CD4-positive, alpha-beta T cell (primary cell): ENCODE measurements at regions not wholly inside any gene's neighbourhood (a gene's known extent, or its start where the extent isn't known, plus 50 kb on each side); places are given as distances from the start of the nearest gene placed in this dataset.

Source experiments
- ATAC-seq: fragments of 200-7000 bp; cut with Tn5 transposase; one replicate; pipeline ENCODE4 v1.10.0; 2022; ENCODE audit warnings: mild to moderate bottlenecking; ENCODE audit not compliant: poor library complexity
- CTCF ChIA-PET: fragments of 350-600 bp; sonication (Branson Sonifier 250); formaldehyde crosslinking; loops from one replicate; lab custom pipeline; 2021; ENCODE audit warnings: antibody characterized with exemption, inconsistent platforms; lab: Charles Lee
- POLR2A ChIA-PET: fragments of 350-600 bp; sonication (Branson Sonifier 250); formaldehyde crosslinking; loops from one replicate; lab custom pipeline; 2021; ENCODE audit warnings: antibody characterized with exemption, inconsistent platforms; lab: Charles Lee
- DNase-seq, 14 experiments: peaks; one replicate each; pipeline ENCODE4 v3.0.0-alpha.2; 2013 to 2020; ENCODE audit warnings: mixed read lengths in 2 of 14
- H3K27ac ChIP-seq, 2 donors: one replicate each; pipeline versions ENCODE4 v1.5.1 to v1.7.0; 2013; ENCODE audit warnings: low read length in 2 of 2, low read depth in 1 of 2, mild to moderate bottlenecking in 1 of 2
- H3K27me3 ChIP-seq, 2 experiments: 1 replicate in 1 of 2; 2 replicates in 1 of 2; pipeline versions ENCODE4 v1.6.1 to v1.7.0; 2013; ENCODE audit warnings: low read length in 2 of 2, control low read depth in 1 of 2, mild to moderate bottlenecking in 1 of 2, moderate library complexity in 1 of 2; ENCODE audit not compliant: insufficient read depth in 2 of 2, control insufficient read depth in 1 of 2
- H3K36me3 ChIP-seq: one replicate; pipeline ENCODE4 v1.6.1; 2013; ENCODE audit warnings: low read length, control low read depth; ENCODE audit not compliant: insufficient read depth
- H3K4me1 ChIP-seq: one replicate; pipeline ENCODE4 v1.6.1; 2013; ENCODE audit warnings: low read length, control low read depth; ENCODE audit not compliant: insufficient read depth
- H3K4me3 ChIP-seq: one replicate; pipeline ENCODE4 v1.5.1; 2013; ENCODE audit warnings: mild to moderate bottlenecking, low read length, moderate library complexity
- H3K9me3 ChIP-seq, 2 experiments: 1 replicate in 1 of 2; 2 replicates in 1 of 2; pipeline versions ENCODE4 v1.6.1 to v1.7.0; 2013; ENCODE audit warnings: low read length in 2 of 2, mild to moderate bottlenecking in 2 of 2, control low read depth in 1 of 2, moderate library complexity in 1 of 2; ENCODE audit not compliant: control insufficient read depth in 1 of 2, insufficient read depth in 1 of 2
- H3K27ac Mint-ChIP-seq: one replicate; pipeline ENCODE4 v1.8.0; 2020; ENCODE audit warnings: mixed read lengths
- H3K27me3 Mint-ChIP-seq: one replicate; pipeline ENCODE4 v1.8.0; 2021; ENCODE audit warnings: mixed read lengths
- H3K36me3 Mint-ChIP-seq: one replicate; pipeline ENCODE4 v1.8.0; 2021; ENCODE audit warnings: low read depth, mixed read lengths
- H3K4me1 Mint-ChIP-seq: one replicate; pipeline ENCODE4 v1.8.0; 2021; ENCODE audit warnings: low read depth, mixed read lengths
- H3K4me3 Mint-ChIP-seq: one replicate; pipeline ENCODE4 v1.8.0; 2020; ENCODE audit warnings: mild to moderate bottlenecking, mixed read lengths
- H3K9me3 Mint-ChIP-seq: one replicate; pipeline ENCODE4 v1.8.0; 2020; ENCODE audit warnings: mixed read lengths
- intact Hi-C, 2 experiments: fragments of 100-400 bp; cut with DNase I in 1 of 2; cut with micrococcal nuclease in 1 of 2; formaldehyde crosslinking; loops; one replicate each; pipeline versions ENCODE4 v1.15.1 to v1.9.0; 2023 to 2025; cut with DNase I, micrococcal nuclease
- TF ChIP-seq, protein P1 (sequence below): fragments of 200-600 bp; IDR thresholded peaks from one replicate; pipeline ENCODE4 v1.8.0; 2022; ENCODE audit warnings: antibody characterized with exemption, mild to moderate bottlenecking

GRCh38 chr4:137393044-137393443 is 139.2 kb downstream of the PCDH18 start:
- Histone ChIP-seq H3K36me3 (no peaks in the 10 kb centered on the region), H3K27ac (no peak overlapping the region), H3K4me1 (no peaks in the 10 kb centered on the region), H3K9me3 (no peaks in the 10 kb centered on the region), H3K27me3 (no peaks in the 10 kb centered on the region), H3K4me3 (no peak overlapping the region)
- POLR2A ChIA-PET: no interaction called here
- H3K4me1 Mint-ChIP-seq: no peaks in the 10 kb centered on the region
- H3K4me3 Mint-ChIP-seq: no peak overlapping the region
- no peak for DNase-seq
- H3K36me3 Mint-ChIP-seq: no peaks in the 10 kb centered on the region
- H3K27ac Mint-ChIP-seq: no peak overlapping the region
- TF ChIP-seq, protein P1, sequence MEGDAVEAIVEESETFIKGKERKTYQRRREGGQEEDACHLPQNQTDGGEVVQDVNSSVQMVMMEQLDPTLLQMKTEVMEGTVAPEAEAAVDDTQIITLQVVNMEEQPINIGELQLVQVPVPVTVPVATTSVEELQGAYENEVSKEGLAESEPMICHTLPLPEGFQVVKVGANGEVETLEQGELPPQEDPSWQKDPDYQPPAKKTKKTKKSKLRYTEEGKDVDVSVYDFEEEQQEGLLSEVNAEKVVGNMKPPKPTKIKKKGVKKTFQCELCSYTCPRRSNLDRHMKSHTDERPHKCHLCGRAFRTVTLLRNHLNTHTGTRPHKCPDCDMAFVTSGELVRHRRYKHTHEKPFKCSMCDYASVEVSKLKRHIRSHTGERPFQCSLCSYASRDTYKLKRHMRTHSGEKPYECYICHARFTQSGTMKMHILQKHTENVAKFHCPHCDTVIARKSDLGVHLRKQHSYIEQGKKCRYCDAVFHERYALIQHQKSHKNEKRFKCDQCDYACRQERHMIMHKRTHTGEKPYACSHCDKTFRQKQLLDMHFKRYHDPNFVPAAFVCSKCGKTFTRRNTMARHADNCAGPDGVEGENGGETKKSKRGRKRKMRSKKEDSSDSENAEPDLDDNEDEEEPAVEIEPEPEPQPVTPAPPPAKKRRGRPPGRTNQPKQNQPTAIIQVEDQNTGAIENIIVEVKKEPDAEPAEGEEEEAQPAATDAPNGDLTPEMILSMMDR: no peak
- no peak for ATAC-seq
- CTCF ChIA-PET: no interaction called here
- no peaks in the 10 kb centered on the region for H3K9me3 Mint-ChIP-seq
- H3K27me3 Mint-ChIP-seq: no peaks in the 10 kb centered on the region
- intact Hi-C loops: no loop called here

DNA sequence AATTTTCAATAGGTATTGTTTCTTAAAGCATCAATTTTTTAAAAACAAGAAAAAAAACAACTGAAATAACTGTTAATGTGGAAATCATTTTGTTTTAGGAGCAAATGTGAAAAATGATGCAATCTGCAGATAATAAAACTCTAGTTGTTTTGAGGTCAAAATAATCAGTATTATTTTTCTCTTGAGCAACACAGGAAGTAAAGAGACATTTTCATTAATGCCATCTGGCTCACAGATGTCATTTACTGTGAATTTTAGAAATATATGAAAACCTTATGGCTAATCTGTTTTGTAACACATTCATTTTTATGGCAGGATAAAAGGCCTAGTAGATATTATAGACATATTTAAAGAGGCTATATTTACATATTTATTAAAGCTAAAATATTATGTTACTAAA is 141.6 kb downstream of the PCDH18 start:
- Histone ChIP-seq H3K27me3 (no peaks in the 10 kb centered on the region), H3K9me3 (no peaks in the 10 kb centered on the region), H3K4me1 (no peaks in the 10 kb centered on the region), H3K36me3 (no peaks in the 10 kb centered on the region), H3K4me3 (no peak overlapping the region), H3K27ac (no peak overlapping the region)
- H3K27me3 Mint-ChIP-seq: no peaks in the 10 kb centered on the region
- DNase-seq (no peak), ATAC-seq (no peak)
- TF ChIP-seq, protein P1: no peak
- H3K4me3 Mint-ChIP-seq: no peak overlapping the region
- no peaks in the 10 kb centered on the region for H3K36me3 Mint-ChIP-seq
- no peaks in the 10 kb centered on the region for H3K4me1 Mint-ChIP-seq
- CTCF ChIA-PET: no interaction called here
- intact Hi-C loops: no loop called here
- no peak overlapping the region for H3K27ac Mint-ChIP-seq
- POLR2A ChIA-PET: no interaction called here
- no peaks in the 10 kb centered on the region for H3K9me3 Mint-ChIP-seq

DNA sequence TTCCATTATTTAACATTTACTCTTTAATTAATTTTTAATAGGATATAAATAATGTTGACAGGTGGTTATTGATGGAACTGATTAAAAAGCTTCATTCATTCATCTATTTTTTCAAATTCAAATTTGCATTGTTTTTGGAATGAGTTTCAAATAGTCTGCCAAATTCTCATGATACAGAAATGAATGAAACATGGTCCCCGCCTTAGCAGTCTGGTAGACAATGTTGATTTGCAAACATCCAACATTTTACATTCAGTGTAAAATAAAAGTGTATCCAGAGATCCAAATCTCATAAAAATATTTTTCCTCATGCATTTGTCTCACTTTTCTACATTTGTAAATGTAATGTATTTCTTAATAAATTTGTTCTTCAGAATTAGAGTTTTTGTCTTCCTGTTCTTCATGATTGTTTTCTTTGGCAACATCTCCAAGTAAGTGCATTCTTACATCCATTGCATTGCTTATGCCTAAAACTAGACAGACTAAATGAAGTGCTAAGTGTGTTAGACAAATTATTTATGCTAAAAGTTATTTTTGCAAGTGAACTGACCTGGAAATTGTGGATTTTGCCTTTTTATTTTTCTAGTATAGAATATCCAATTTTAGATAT is 142.3 kb downstream of the PCDH18 start:
- intact Hi-C loops: no loop called here
- ChIA-PET POLR2A (no interaction called here), CTCF (no interaction called here)
- H3K4me1 ChIP-seq: no peaks in the 10 kb centered on the region
- no peaks in the 10 kb centered on the region for H3K9me3 Mint-ChIP-seq
- DNase-seq (no peak), ATAC-seq (no peak)
- H3K36me3 Mint-ChIP-seq: no peaks in the 10 kb centered on the region
- H3K27me3 Mint-ChIP-seq: no peaks in the 10 kb centered on the region
- no peak overlapping the region for H3K27ac Mint-ChIP-seq
- H3K4me1 Mint-ChIP-seq: no peaks in the 10 kb centered on the region
- no peaks in the 10 kb centered on the region for H3K9me3 ChIP-seq
- H3K27ac ChIP-seq: no peak overlapping the region
- TF ChIP-seq, protein P1: no peak
- H3K4me3 Mint-ChIP-seq: no peak overlapping the region
- no peaks in the 10 kb centered on the region for H3K27me3 ChIP-seq
- H3K4me3 ChIP-seq: no peak overlapping the region
- H3K36me3 ChIP-seq: no peaks in the 10 kb centered on the region
